PC-9 (cell line): ENCODE measurements at regions not wholly inside any gene's neighbourhood (a gene's known extent, or its start where the extent isn't known, plus 50 kb on each side); places are given as distances from the start of the nearest gene placed in this dataset.

Experiments used
- BruUV-seq: library from RNA; stranded (reverse); fragments of 400-500 nt; replicated peaks from 2 replicates; lab custom pipeline; 2021; lab: Mats Ljungman, UMichigan
- CTCF ChIA-PET: fragments of 300-600 bp; sonication (Branson Sonifier 250); formaldehyde crosslinking; loops from one replicate; lab custom pipeline; 2022; ENCODE audit warnings: antibody characterized with exemption; lab: Charles Lee
- POLR2A ChIA-PET: fragments of 300-600 bp; sonication (Branson Sonifier 250); formaldehyde crosslinking; loops from one replicate; lab custom pipeline; 2022; ENCODE audit warnings: antibody characterized with exemption; ENCODE audit not compliant: unreplicated experiment; lab: Charles Lee
- DNase-seq, 2 experiments: peaks; one replicate each; pipeline versions ENCODE4 v3.0.0 to v3.0.0-alpha.2; 2015 to 2022; ENCODE audit warnings: mixed read lengths in 1 of 2
- H2AFZ ChIP-seq: fragments of 200-600 bp; sonication (generic); 2 replicates; pipeline ENCODE4 v1.8.1; 2017; ENCODE audit warnings: antibody characterized with exemption
- H3F3A ChIP-seq: fragments of 200-600 bp; sonication (generic); 2 replicates; pipeline ENCODE4 v1.8.1; 2017; ENCODE audit warnings: antibody characterized with exemption, mild to moderate bottlenecking, low read depth; ENCODE audit not compliant: insufficient read depth
- H3K27ac ChIP-seq: fragments of 200-600 bp; sonication (generic); 2 replicates; pipeline ENCODE4 v1.6.1; 2016; ENCODE audit warnings: mixed run types
- H3K27me3 ChIP-seq: fragments of 200-600 bp; sonication (generic); 2 replicates; pipeline ENCODE4 v1.6.1; 2016; ENCODE audit warnings: low read depth, mixed run types; ENCODE audit not compliant: insufficient read depth
- H3K36me3 ChIP-seq: fragments of 200-600 bp; sonication (generic); 2 replicates; pipeline ENCODE4 v1.6.1; 2016; ENCODE audit warnings: low read depth, mixed run types
- H3K4me1 ChIP-seq: fragments of 200-600 bp; sonication (generic); replicated peaks from 2 replicates; pipeline ENCODE4 v1.6.1; 2016; ENCODE audit warnings: mixed run types; ENCODE audit not compliant: insufficient read depth
- H3K4me2 ChIP-seq: fragments of 200-600 bp; sonication (generic); 2 replicates; pipeline ENCODE4 v1.6.1; 2017; ENCODE audit warnings: mixed run types
- H3K4me3 ChIP-seq: fragments of 200-600 bp; sonication (generic); 2 replicates; pipeline ENCODE4 v1.6.1; 2016; ENCODE audit warnings: mixed run types
- H3K79me2 ChIP-seq: fragments of 200-600 bp; sonication (generic); 2 replicates; pipeline ENCODE4 v1.6.1; 2017; ENCODE audit warnings: low read depth, mixed run types
- H3K9me2 ChIP-seq: fragments of 200-600 bp; sonication (generic); 2 replicates; pipeline ENCODE4 v1.8.1; 2017; ENCODE audit warnings: mild to moderate bottlenecking; ENCODE audit not compliant: insufficient read depth
- H3K9me3 ChIP-seq: fragments of 200-600 bp; sonication (generic); 2 replicates; pipeline ENCODE4 v1.8.1; 2016; ENCODE audit warnings: low read depth; ENCODE audit not compliant: insufficient read depth
- H4K20me1 ChIP-seq: fragments of 200-600 bp; sonication (generic); 2 replicates; pipeline ENCODE4 v1.8.1; 2017; ENCODE audit not compliant: insufficient read depth
- EZH2 ChIP-seq: fragments of 200-600 bp; sonication (generic); IDR thresholded peaks from 2 replicates; pipeline ENCODE4 v1.8.0; 2017; ENCODE audit warnings: antibody characterized with exemption, low read depth
- intact Hi-C: fragments of 100-400 bp; cut with micrococcal nuclease; formaldehyde crosslinking; loops from one replicate; pipeline ENCODE4 v1.10.0; 2022; ENCODE audit not compliant: unreplicated experiment
- TF ChIP-seq, protein P1 (sequence below): fragments of 200-600 bp; sonication (generic); conservative IDR thresholded peaks from 2 replicates; pipeline ENCODE4 v1.6.1; 2017; ENCODE audit warnings: mixed run types, antibody characterized with exemption, mild to moderate bottlenecking, moderate library complexity

DNA sequence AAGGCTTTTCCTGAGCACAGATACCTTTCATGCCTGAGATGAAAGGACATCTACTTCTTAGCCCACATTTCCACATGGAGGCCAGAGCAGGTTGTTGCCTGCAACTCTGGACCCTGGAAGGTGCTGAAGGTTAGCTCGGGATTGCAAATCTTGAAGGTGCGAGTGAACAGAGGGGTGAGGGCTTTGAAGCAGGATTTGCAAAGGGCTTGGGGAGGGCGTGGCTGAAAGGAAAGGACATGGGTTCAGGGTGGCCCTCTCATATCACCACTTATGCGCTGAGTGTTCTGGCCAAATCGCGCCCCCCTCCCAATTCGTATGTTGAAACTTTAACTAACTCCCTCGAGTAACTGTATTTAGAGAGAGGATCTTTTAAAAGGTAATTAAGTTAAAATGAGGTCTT, 501.6 kb downstream of the MIAT start:
- Histone ChIP-seq H3K4me3 (no peak overlapping the region), H4K20me1 (no peaks in the 10 kb centered on the region), H3K9me2 (no peaks in the 10 kb centered on the region), H3K27ac (no peak overlapping the region), H3K9me3 (no peaks in the 10 kb centered on the region), H3K36me3 (no peaks in the 10 kb centered on the region), H2AFZ (no peak overlapping the region), H3K4me2 (no peak overlapping the region), H3K79me2 (no peaks in the 10 kb centered on the region), H3K27me3 (no peaks in the 10 kb centered on the region), H3K4me1 (no peaks in the 10 kb centered on the region), H3F3A (no peaks in the 10 kb centered on the region)
- no TSS peak for BruUV-seq
- no peak for DNase-seq
- POLR2A ChIA-PET: no interaction called here
- intact Hi-C loops: no loop called here
- TF ChIP-seq EZH2: no peak
- TF ChIP-seq, protein P1, sequence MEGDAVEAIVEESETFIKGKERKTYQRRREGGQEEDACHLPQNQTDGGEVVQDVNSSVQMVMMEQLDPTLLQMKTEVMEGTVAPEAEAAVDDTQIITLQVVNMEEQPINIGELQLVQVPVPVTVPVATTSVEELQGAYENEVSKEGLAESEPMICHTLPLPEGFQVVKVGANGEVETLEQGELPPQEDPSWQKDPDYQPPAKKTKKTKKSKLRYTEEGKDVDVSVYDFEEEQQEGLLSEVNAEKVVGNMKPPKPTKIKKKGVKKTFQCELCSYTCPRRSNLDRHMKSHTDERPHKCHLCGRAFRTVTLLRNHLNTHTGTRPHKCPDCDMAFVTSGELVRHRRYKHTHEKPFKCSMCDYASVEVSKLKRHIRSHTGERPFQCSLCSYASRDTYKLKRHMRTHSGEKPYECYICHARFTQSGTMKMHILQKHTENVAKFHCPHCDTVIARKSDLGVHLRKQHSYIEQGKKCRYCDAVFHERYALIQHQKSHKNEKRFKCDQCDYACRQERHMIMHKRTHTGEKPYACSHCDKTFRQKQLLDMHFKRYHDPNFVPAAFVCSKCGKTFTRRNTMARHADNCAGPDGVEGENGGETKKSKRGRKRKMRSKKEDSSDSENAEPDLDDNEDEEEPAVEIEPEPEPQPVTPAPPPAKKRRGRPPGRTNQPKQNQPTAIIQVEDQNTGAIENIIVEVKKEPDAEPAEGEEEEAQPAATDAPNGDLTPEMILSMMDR: no peak
- CTCF ChIA-PET: no interaction called here

DNA sequence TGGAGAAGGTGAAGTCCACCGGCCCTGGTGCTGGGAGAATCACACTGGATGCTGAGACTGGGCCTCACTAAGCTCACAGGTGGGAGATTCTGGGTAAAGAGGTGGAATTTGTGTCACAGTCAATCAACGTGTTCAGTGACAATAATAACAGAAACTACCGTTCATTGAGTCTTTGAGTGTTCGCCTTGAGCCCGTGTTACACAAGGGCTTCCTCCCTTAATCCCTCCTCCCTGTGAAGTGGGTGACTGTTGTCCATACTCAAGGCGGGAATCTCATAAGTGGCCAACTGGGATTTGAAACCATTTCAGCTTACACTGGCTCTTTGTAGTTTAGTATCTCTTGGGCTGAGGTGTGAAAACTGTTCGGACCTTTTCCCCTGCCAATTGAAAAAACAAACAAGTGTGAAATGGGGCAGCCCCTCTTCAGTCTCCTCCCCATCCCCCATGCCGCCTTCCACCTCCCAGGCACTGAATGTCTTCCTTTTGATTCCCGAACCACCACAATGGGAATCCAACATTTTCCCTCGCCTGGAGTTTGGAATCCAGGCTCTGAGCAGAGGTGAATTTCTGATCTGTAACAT, 502.4 kb downstream of the MIAT start:
- Histone ChIP-seq H3K79me2 (no peaks in the 10 kb centered on the region), H3K4me3 (no peak overlapping the region), H3K27ac (no peak overlapping the region), H3K9me2 (no peaks in the 10 kb centered on the region), H3F3A (no peaks in the 10 kb centered on the region), H3K9me3 (no peaks in the 10 kb centered on the region), H3K4me1 (no peaks in the 10 kb centered on the region), H2AFZ (no peak overlapping the region), H3K4me2 (no peak overlapping the region), H3K36me3 (no peaks in the 10 kb centered on the region), H3K27me3 (no peaks in the 10 kb centered on the region), H4K20me1 (no peaks in the 10 kb centered on the region)
- POLR2A ChIA-PET: no interaction called here
- TF ChIP-seq, protein P1: no peak
- no peak for TF ChIP-seq EZH2
- CTCF ChIA-PET: no interaction called here
- intact Hi-C loops: no loop called here
- DNase-seq: no peak
- BruUV-seq: no TSS peak

DNA sequence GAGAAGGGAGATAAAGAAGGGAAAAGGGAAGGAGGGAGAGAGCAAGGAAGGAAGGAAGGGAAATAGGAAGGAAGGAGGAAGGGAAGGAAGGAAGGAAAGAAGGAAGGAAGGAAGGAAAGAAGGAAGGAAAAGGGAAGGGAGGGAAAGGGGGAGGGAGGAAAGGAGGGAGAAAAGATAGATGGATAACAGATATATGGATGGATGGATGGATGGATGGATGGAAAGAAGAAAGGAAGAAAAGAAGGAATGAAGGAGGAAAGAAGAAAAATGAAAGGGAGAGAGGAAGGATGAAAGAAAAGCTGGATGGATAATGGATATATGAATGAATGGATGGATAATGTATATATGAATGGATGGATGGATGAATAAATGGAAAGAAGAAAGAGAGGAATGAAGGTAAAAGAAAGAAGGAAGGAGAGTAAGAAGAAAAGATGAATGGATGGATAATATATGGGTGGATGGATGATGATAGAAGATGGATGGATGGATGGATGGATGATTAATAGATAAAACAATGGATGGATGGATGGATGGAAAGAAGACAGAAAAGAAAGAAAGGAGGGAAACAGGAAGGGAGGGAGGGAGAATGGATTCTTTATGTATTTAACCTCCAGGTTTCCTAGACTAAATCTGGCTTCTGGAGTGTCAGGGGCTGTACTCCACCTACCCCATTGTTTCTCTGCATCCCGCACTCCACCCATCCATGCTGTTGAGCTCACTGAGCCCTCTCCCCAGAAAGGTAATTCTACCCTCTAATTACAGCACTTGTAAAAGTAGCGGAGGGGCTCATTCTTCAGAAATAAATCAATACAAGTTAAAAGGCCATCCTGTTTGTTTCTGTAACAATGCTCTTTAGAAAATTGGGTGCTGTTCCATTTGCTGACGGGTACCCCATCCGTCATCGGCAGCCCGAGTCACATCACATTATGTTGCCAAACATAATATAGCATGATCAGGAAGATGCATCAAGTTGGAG, 506.1 kb downstream of the MIAT start:
- no peaks in the 10 kb centered on the region for H3K9me2 ChIP-seq
- no peaks in the 10 kb centered on the region for H3K9me3 ChIP-seq
- ChIA-PET POLR2A (no interaction called here), CTCF (no interaction called here)
- no peak for DNase-seq
- H3K4me1 ChIP-seq: no peaks in the 10 kb centered on the region
- H3K79me2 ChIP-seq: no peaks in the 10 kb centered on the region
- H2AFZ ChIP-seq: no peak overlapping the region
- H3K36me3 ChIP-seq: no peaks in the 10 kb centered on the region
- no peaks in the 10 kb centered on the region for H3K27me3 ChIP-seq
- H3K27ac ChIP-seq: no peak overlapping the region
- no peaks in the 10 kb centered on the region for H4K20me1 ChIP-seq
- BruUV-seq: no TSS peak
- H3K4me2 ChIP-seq: no peak overlapping the region
- H3F3A ChIP-seq: no peaks in the 10 kb centered on the region
- TF ChIP-seq EZH2: no peak
- TF ChIP-seq, protein P1: no peak
- no peak overlapping the region for H3K4me3 ChIP-seq
- intact Hi-C loops: no loop called here
